ENCODE measurements at regions not wholly inside any gene's neighbourhood (a gene's known extent, or its start where the extent isn't known, plus 50 kb on each side); places are given as distances from the start of the nearest gene placed in this dataset.

DNA sequence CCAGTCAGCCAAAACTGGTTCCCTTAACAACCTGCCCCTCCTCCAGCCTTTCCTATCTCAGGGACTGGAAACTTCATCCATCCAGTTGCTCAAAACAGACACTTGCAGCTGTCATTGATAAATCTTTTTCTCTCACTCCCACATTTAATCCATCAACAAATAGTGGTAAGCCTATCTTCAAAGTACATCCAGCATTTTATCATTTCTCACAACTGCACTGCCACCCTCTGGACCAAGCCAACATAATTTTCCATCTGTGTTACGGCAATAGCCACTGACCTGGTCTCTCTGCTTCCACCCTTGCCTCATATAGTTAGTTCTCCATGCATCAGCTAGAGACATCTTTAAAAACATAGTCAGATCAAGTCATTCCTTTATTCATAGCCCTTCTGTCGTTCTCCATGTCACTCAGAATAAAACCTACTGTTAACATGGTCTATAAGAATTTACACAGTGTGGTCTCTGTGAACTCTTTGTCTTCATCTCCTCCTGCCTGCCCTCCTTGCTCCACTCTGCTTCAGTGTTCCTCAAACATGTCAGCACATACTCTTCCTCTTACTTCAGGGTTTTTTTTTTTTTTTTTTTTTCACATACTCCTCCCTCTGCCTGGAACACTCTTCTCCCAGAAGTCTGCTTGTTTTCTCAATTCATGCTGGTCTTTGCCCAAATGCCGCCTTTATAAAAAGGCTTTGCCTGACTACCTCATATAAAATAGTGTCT, 102.5 kb upstream of the COL6A5 start:
- Histone ChIP-seq H3K36me3 (ENCODE audit: insufficient read depth, low read length) (no peaks in the 10 kb centered on the region), H3K4me1 (ENCODE audit: insufficient read depth, low read length) (no peaks in the 10 kb centered on the region), H3K9me3 (ENCODE audit: low read depth, low read length) (no peaks in the 10 kb centered on the region), H3K79me2 (ENCODE audit: insufficient read depth, low read length) (no peaks in the 10 kb centered on the region), H3K27me3 (ENCODE audit: insufficient read depth, low read length) (no peaks in the 10 kb centered on the region), H2AFZ (ENCODE audit: low read length) (no peak overlapping the region), H3K27ac (ENCODE audit: low read depth, low read length) (no peak overlapping the region), H4K20me1 (ENCODE audit: insufficient read depth, low read length) (no peaks in the 10 kb centered on the region), H3K4me2 (ENCODE audit: insufficient read depth, low read length) (no peak overlapping the region), H3K4me3 (ENCODE audit: insufficient read depth, low read length) (no peak overlapping the region)
- no peak for DNase-seq (ENCODE audit: insufficient read length, low spot score, missing footprints)
- TF ChIP-seq CTCF (IDR thresholded peaks at IDR 0.05; ENCODE audit: extremely low read depth, low read depth, low read length) = peak; percentile 43

GRCh38 chr3:130243808-130244207, 101.7 kb upstream of the COL6A5 start:
- Histone ChIP-seq H4K20me1 (ENCODE audit: insufficient read depth, low read length) (no peaks in the 10 kb centered on the region), H3K27me3 (ENCODE audit: insufficient read depth, low read length) (no peaks in the 10 kb centered on the region), H3K4me1 (ENCODE audit: insufficient read depth, low read length) (no peaks in the 10 kb centered on the region), H3K4me2 (ENCODE audit: insufficient read depth, low read length) (no peak overlapping the region), H2AFZ (ENCODE audit: low read length) (no peak overlapping the region), H3K79me2 (ENCODE audit: insufficient read depth, low read length) (no peaks in the 10 kb centered on the region), H3K36me3 (ENCODE audit: insufficient read depth, low read length) (no peaks in the 10 kb centered on the region), H3K9me3 (ENCODE audit: low read depth, low read length) (no peaks in the 10 kb centered on the region), H3K27ac (ENCODE audit: low read depth, low read length) (no peak overlapping the region), H3K4me3 (ENCODE audit: insufficient read depth, low read length) (no peak overlapping the region)
- DNase-seq (ENCODE audit: insufficient read length, low spot score, missing footprints) = no peak
- no peak for TF ChIP-seq CTCF (IDR thresholded peaks at IDR 0.05; ENCODE audit: extremely low read depth, low read depth, low read length)

DNA sequence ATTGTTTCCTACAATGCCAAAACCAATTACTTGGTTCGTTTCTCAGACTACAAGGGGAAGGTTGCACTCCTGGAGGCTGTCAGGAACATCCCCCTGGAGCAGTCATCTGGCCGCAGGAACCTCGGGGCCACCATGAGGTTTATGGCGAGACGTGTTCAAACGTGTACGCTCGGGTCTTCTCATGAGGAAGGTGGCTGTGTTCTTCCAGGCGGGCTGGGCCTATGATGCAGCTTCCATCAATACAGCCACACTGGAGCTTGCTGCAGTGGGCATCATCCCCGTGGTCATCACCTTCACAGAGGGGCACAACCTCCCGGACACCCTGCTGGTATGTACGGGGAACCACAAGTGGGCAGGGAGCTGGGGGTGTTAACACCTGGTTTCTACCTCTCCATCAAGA, 94.5 kb upstream of the COL6A5 start:
- no peak for DNase-seq (ENCODE audit: insufficient read length, low spot score, missing footprints)
- Histone ChIP-seq H3K27me3 (ENCODE audit: insufficient read depth, low read length) (no peaks in the 10 kb centered on the region), H3K9me3 (ENCODE audit: low read depth, low read length) (no peaks in the 10 kb centered on the region), H3K27ac (ENCODE audit: low read depth, low read length) (no peak overlapping the region), H4K20me1 (ENCODE audit: insufficient read depth, low read length) (no peaks in the 10 kb centered on the region), H3K36me3 (ENCODE audit: insufficient read depth, low read length) (no peaks in the 10 kb centered on the region), H3K79me2 (ENCODE audit: insufficient read depth, low read length) (no peaks in the 10 kb centered on the region), H2AFZ (ENCODE audit: low read length) (no peak overlapping the region), H3K4me2 (ENCODE audit: insufficient read depth, low read length) (no peak overlapping the region), H3K4me3 (ENCODE audit: insufficient read depth, low read length) (no peak overlapping the region), H3K4me1 (ENCODE audit: insufficient read depth, low read length) (no peaks in the 10 kb centered on the region)
- TF ChIP-seq CTCF (IDR thresholded peaks at IDR 0.05; ENCODE audit: extremely low read depth, low read depth, low read length) = no peak

DNA sequence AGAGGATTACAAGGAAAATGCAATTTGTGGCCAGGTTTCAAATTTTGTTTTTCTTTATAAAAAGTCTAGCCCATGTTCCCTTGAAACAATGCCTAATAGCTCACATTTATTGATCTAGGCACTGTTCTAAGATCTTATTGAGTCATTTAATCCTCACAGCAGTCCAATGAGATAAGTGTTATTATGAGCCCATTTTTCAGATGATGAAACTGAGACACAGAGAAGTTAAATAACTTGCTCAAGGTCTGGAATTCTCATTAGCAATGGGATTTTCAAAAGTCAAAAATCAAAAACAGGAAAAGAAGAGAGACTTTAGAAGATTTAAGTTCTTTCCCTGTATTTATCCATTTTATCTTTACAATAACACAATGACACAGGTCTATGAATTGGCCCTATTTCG, 90.0 kb upstream of the COL6A5 start:
- Histone ChIP-seq H2AFZ (ENCODE audit: low read length) (no peak overlapping the region), H3K4me3 (ENCODE audit: insufficient read depth, low read length) (no peak overlapping the region), H3K4me1 (ENCODE audit: insufficient read depth, low read length) (no peaks in the 10 kb centered on the region), H3K4me2 (ENCODE audit: insufficient read depth, low read length) (no peak overlapping the region), H3K27me3 (ENCODE audit: insufficient read depth, low read length) (peaks cover 2% of the 10 kb centered on the region), H3K9me3 (ENCODE audit: low read depth, low read length) (no peaks in the 10 kb centered on the region), H3K36me3 (ENCODE audit: insufficient read depth, low read length) (no peaks in the 10 kb centered on the region), H3K27ac (ENCODE audit: low read depth, low read length) (no peak overlapping the region), H4K20me1 (ENCODE audit: insufficient read depth, low read length) (no peaks in the 10 kb centered on the region), H3K79me2 (ENCODE audit: insufficient read depth, low read length) (no peaks in the 10 kb centered on the region)
- no peak for TF ChIP-seq CTCF (IDR thresholded peaks at IDR 0.05; ENCODE audit: extremely low read depth, low read depth, low read length)
- no peak for DNase-seq (ENCODE audit: insufficient read length, low spot score, missing footprints)

Data from osteoblast (primary cell).